NB4 (cell line): ENCODE measurements at regions not wholly inside any gene's neighbourhood (a gene's known extent, or its start where the extent isn't known, plus 50 kb on each side); places are given as distances from the start of the nearest gene placed in this dataset.

Experiments
- CTCF ChIP-seq: IDR thresholded peaks from one replicate; pipeline ENCODE4 v1.5.1; 2012; ENCODE audit warnings: low read depth, low read length
- MAX ChIP-seq: IDR thresholded peaks from 2 replicates; pipeline ENCODE4 v1.6.1; 2011; ENCODE audit warnings: low read depth, low read length
- POLR2A ChIP-seq: IDR thresholded peaks from 2 replicates; pipeline ENCODE4 v1.6.1; 2011; ENCODE audit warnings: mild to moderate bottlenecking; ENCODE audit not compliant: insufficient read length; ENCODE audit errors: extremely low read depth

GRCh38 chr5:81838307-81838906, 87.5 kb upstream of the SSBP2 start:
- TF ChIP-seq CTCF (peak; percentile 66), MAX (no peak), POLR2A (no peak)
